ENCODE measurements at regions not wholly inside any gene's neighbourhood (a gene's known extent, or its start where the extent isn't known, plus 50 kb on each side); places are given as distances from the start of the nearest gene placed in this dataset.
A peak's percentile ranks its signal among the peaks of the same experiment; 100 is the strongest.
"Not testable (repeated sequence)": the region's sequence is repeated elsewhere in the genome, so short reads cannot be mapped to it uniquely, and the experiment has no call there.

- Mint-ChIP-seq H3K27me3 (no peaks in the 10 kb centered on the region), H3K4me1 (no peaks in the 10 kb centered on the region), H3K27ac (no peak overlapping the region), H3K9me3 (peaks cover 18 to 28% of the 10 kb centered on the region in 2 donors), H3K36me3 (peaks cover 0 to 9% of the 10 kb centered on the region in 2 donors), H3K4me3 (no peak overlapping the region)
- ATAC-seq (replicated peaks) (no peak), DNase-seq (no peak)
Measured at GRCh38 chr9:81363916-81364480, 325.3 kb downstream of the TLE1 start.

GRCh38 chr9:81361296-81361695, 328.1 kb downstream of the TLE1 start:
- no peak overlapping the region for H3K4me3 Mint-ChIP-seq
- no peaks in the 10 kb centered on the region for H3K4me1 Mint-ChIP-seq
- H3K9me3 Mint-ChIP-seq, result peaks cover 13 to 17% of the 10 kb centered on the region in 2 donors
- no peak for ATAC-seq (replicated peaks)
- no peak overlapping the region for H3K27ac Mint-ChIP-seq
- H3K36me3 Mint-ChIP-seq, result peaks cover 0 to 8% of the 10 kb centered on the region in 2 donors
- no peak for DNase-seq
- H3K27me3 Mint-ChIP-seq, result peaks cover 0 to 3% of the 10 kb centered on the region in 2 donors

GRCh38 chr9:81351166-81351565, 338.2 kb downstream of the TLE1 start:
- no peak for ATAC-seq (replicated peaks)
- H3K4me3 Mint-ChIP-seq, result no peak overlapping the region

GRCh38 chr9:81344366-81344765, 345.0 kb downstream of the TLE1 start:
- ATAC-seq (replicated peaks) (no peak), DNase-seq (no peak)
- H3K4me1 Mint-ChIP-seq, result no peaks in the 10 kb centered on the region
- no peak overlapping the region for H3K4me3 Mint-ChIP-seq
- H3K27ac Mint-ChIP-seq, result no peak overlapping the region
- no peaks in the 10 kb centered on the region for H3K27me3 Mint-ChIP-seq
- peaks cover 3 to 7% of the 10 kb centered on the region in 2 donors for H3K9me3 Mint-ChIP-seq
- no peaks in the 10 kb centered on the region for H3K36me3 Mint-ChIP-seq

More at GRCh38 chr9:81351166-81351565, 338.2 kb downstream of the TLE1 start:
- peaks cover 0 to 1% of the 10 kb centered on the region in 2 donors for H3K9me3 Mint-ChIP-seq
- no peak for DNase-seq
- H3K27ac Mint-ChIP-seq, result no peak overlapping the region
- no peaks in the 10 kb centered on the region for H3K4me1 Mint-ChIP-seq
- peaks cover 0 to 5% of the 10 kb centered on the region in 2 donors for H3K27me3 Mint-ChIP-seq
- no peaks in the 10 kb centered on the region for H3K36me3 Mint-ChIP-seq

- Mint-ChIP-seq H3K4me3 (no peak overlapping the region), H3K27me3 (no peaks in the 10 kb centered on the region), H3K27ac (no peak overlapping the region), H3K4me1 (peaks cover 4 to 6% of the 10 kb centered on the region in 2 donors), H3K9me3 (peaks cover 12 to 25% of the 10 kb centered on the region in 2 donors), H3K36me3 (peaks cover 3 to 11% of the 10 kb centered on the region in 2 donors)
- peak; percentile 21 to 33 for ATAC-seq (replicated peaks)
- no peak for DNase-seq
Measured at GRCh38 chr9:81335879-81336421, 353.4 kb downstream of the TLE1 start.

GRCh38 chr9:81321551-81321950, 367.8 kb downstream of the TLE1 start:
- Mint-ChIP-seq H3K27me3 (no peaks in the 10 kb centered on the region), H3K4me3 (no peak overlapping the region), H3K4me1 (no peaks in the 10 kb centered on the region), H3K9me3 (peaks cover 12 to 16% of the 10 kb centered on the region in 2 donors), H3K27ac (no peak overlapping the region), H3K36me3 (peaks cover 3 to 7% of the 10 kb centered on the region in 2 donors)
- ATAC-seq (replicated peaks) (no peak), DNase-seq (no peak)

GRCh38 chr9:81320909-81321482, 368.4 kb downstream of the TLE1 start:
- no peak for ATAC-seq (replicated peaks)

GRCh38 chr9:81318571-81318970, 370.8 kb downstream of the TLE1 start:
- no peaks in the 10 kb centered on the region for H3K27me3 Mint-ChIP-seq
- H3K9me3 Mint-ChIP-seq, result peaks cover 5 to 15% of the 10 kb centered on the region in 2 donors
- ATAC-seq (replicated peaks), result no peak
- H3K27ac Mint-ChIP-seq, result no peak overlapping the region
- no peak for DNase-seq
- H3K36me3 Mint-ChIP-seq, result no peaks in the 10 kb centered on the region
- H3K4me1 Mint-ChIP-seq, result no peaks in the 10 kb centered on the region
- H3K4me3 Mint-ChIP-seq, result no peak overlapping the region

More at GRCh38 chr9:81320909-81321482, 368.4 kb downstream of the TLE1 start:
- Mint-ChIP-seq H3K9me3 (peaks cover 11 to 16% of the 10 kb centered on the region in 2 donors), H3K4me3 (no peak overlapping the region), H3K36me3 (peaks cover 3 to 5% of the 10 kb centered on the region in 2 donors), H3K27me3 (no peaks in the 10 kb centered on the region), H3K4me1 (no peaks in the 10 kb centered on the region), H3K27ac (no peak overlapping the region)
- no peak for DNase-seq

GRCh38 chr9:81317939-81318338, 371.4 kb downstream of the TLE1 start:
- Mint-ChIP-seq H3K27ac (no peak overlapping the region), H3K36me3 (no peaks in the 10 kb centered on the region), H3K9me3 (peaks cover 2 to 9% of the 10 kb centered on the region in 2 donors), H3K4me1 (no peaks in the 10 kb centered on the region), H3K27me3 (no peaks in the 10 kb centered on the region), H3K4me3 (no peak overlapping the region)
- DNase-seq (no peak), ATAC-seq (replicated peaks) (no peak)

GRCh38 chr9:81317223-81317622, 372.1 kb downstream of the TLE1 start:
- H3K27ac Mint-ChIP-seq, result no peak overlapping the region
- DNase-seq, result no peak
- H3K9me3 Mint-ChIP-seq, result peaks cover under 1 to 9% of the 10 kb centered on the region in 2 donors
- no peaks in the 10 kb centered on the region for H3K4me1 Mint-ChIP-seq
- H3K4me3 Mint-ChIP-seq, result no peak overlapping the region
- no peak for ATAC-seq (replicated peaks)
- H3K36me3 Mint-ChIP-seq, result no peaks in the 10 kb centered on the region
- no peaks in the 10 kb centered on the region for H3K27me3 Mint-ChIP-seq

GRCh38 chr9:81314490-81314889, 374.9 kb downstream of the TLE1 start:
- no peaks in the 10 kb centered on the region for H3K36me3 Mint-ChIP-seq
- no peaks in the 10 kb centered on the region for H3K4me1 Mint-ChIP-seq
- H3K9me3 Mint-ChIP-seq, result peaks cover 0 to 9% of the 10 kb centered on the region in 2 donors
- no peak for DNase-seq
- no peak overlapping the region for H3K4me3 Mint-ChIP-seq
- H3K27ac Mint-ChIP-seq, result no peak overlapping the region
- no peaks in the 10 kb centered on the region for H3K27me3 Mint-ChIP-seq
- ATAC-seq (replicated peaks), result no peak

- DNase-seq (no peak), ATAC-seq (replicated peaks) (no peak)
- no peaks in the 10 kb centered on the region for H3K27me3 Mint-ChIP-seq
- no peaks in the 10 kb centered on the region for H3K36me3 Mint-ChIP-seq
- no peak overlapping the region for H3K4me3 Mint-ChIP-seq
- H3K27ac Mint-ChIP-seq, result no peak overlapping the region
- H3K4me1 Mint-ChIP-seq, result no peaks in the 10 kb centered on the region
- peaks cover 1 to 9% of the 10 kb centered on the region in 2 donors for H3K9me3 Mint-ChIP-seq
Measured at GRCh38 chr9:81313877-81314276, 375.5 kb downstream of the TLE1 start.

- Mint-ChIP-seq H3K9me3 (peaks cover 5 to 9% of the 10 kb centered on the region in 2 donors), H3K4me1 (no peaks in the 10 kb centered on the region), H3K36me3 (no peaks in the 10 kb centered on the region), H3K27me3 (no peaks in the 10 kb centered on the region), H3K27ac (no peak overlapping the region), H3K4me3 (no peak overlapping the region)
- DNase-seq (no peak), ATAC-seq (replicated peaks) (no peak)
Measured at GRCh38 chr9:81312346-81312745, 377.0 kb downstream of the TLE1 start.

GRCh38 chr9:81308404-81308803, 380.9 kb downstream of the TLE1 start:
- no peak overlapping the region for H3K4me3 Mint-ChIP-seq
- ATAC-seq (replicated peaks), result no peak
- H3K9me3 Mint-ChIP-seq, result peaks cover 0 to 5% of the 10 kb centered on the region in 2 donors
- no peak overlapping the region for H3K27ac Mint-ChIP-seq
- peaks cover 2 to 15% of the 10 kb centered on the region in 2 donors for H3K4me1 Mint-ChIP-seq
- DNase-seq, result no peak
- H3K36me3 Mint-ChIP-seq, result no peaks in the 10 kb centered on the region
- H3K27me3 Mint-ChIP-seq, result no peaks in the 10 kb centered on the region

GRCh38 chr9:81307791-81308190, 381.6 kb downstream of the TLE1 start:
- H3K4me3 Mint-ChIP-seq; H3K9me3 Mint-ChIP-seq; H3K27me3 Mint-ChIP-seq; H3K27ac Mint-ChIP-seq; ATAC-seq (replicated peaks); DNase-seq; H3K36me3 Mint-ChIP-seq: not testable (repeated sequence)
- peaks cover 2 to 15% of the 10 kb centered on the region in 2 donors for H3K4me1 Mint-ChIP-seq
